GM23338 (cell line): ENCODE measurements at regions not wholly inside any gene's neighbourhood (a gene's known extent, or its start where the extent isn't known, plus 50 kb on each side); places are given as distances from the start of the nearest gene placed in this dataset.

Experiments
- ATAC-seq: fragments of 200-7000 bp; cut with Tn5 transposase; 3 replicates; pipeline ENCODE4 v1.9.1; 2020
- DNase-seq: peaks from one replicate; pipeline ENCODE4 v3.0.0-alpha.2; 2015; ENCODE audit warnings: low spot score
- H2AFZ ChIP-seq: fragments of 200-600 bp; sonication (generic); 2 replicates; pipeline ENCODE4 v1.8.0; 2016; ENCODE audit warnings: antibody characterized with exemption, mild to moderate bottlenecking, moderate library complexity
- H3F3A ChIP-seq: fragments of 200-600 bp; sonication (generic); replicated peaks from 2 replicates; pipeline ENCODE4 v1.8.0; 2017; ENCODE audit warnings: antibody characterized with exemption, mixed run types, low read depth
- H3K27ac ChIP-seq: fragments of 200-600 bp; sonication (generic); 2 replicates; pipeline ENCODE4 v1.6.1; 2016; ENCODE audit warnings: low read depth
- H3K27me3 ChIP-seq: fragments of 200-600 bp; sonication (generic); 2 replicates; pipeline ENCODE4 v1.8.0; 2016; ENCODE audit warnings: mild to moderate bottlenecking, mixed run types, moderate library complexity; ENCODE audit not compliant: insufficient read depth
- H3K36me3 ChIP-seq: fragments of 200-600 bp; sonication (generic); 2 replicates; pipeline ENCODE4 v1.8.0; 2016; ENCODE audit warnings: mild to moderate bottlenecking; ENCODE audit not compliant: insufficient read depth
- H3K4me1 ChIP-seq: fragments of 200-600 bp; sonication (generic); 2 replicates; pipeline ENCODE4 v1.8.0; 2016; ENCODE audit warnings: mild to moderate bottlenecking, moderate library complexity; ENCODE audit not compliant: insufficient read depth
- H3K4me2 ChIP-seq: fragments of 200-600 bp; sonication (generic); 2 replicates; pipeline ENCODE4 v1.7.1; 2017; ENCODE audit warnings: mixed run types
- H3K4me3 ChIP-seq: fragments of 200-600 bp; sonication (generic); 2 replicates; pipeline ENCODE4 v1.6.1; 2016; ENCODE audit warnings: mixed run types
- H3K79me2 ChIP-seq: fragments of 200-600 bp; sonication (generic); replicated peaks from 2 replicates; pipeline ENCODE4 v1.8.0; 2017; ENCODE audit warnings: mild to moderate bottlenecking; ENCODE audit not compliant: insufficient read depth
- H3K9me2 ChIP-seq: fragments of 200-600 bp; sonication (generic); 2 replicates; pipeline ENCODE4 v1.8.0; 2017; ENCODE audit not compliant: insufficient read depth
- H4K20me1 ChIP-seq: fragments of 200-600 bp; sonication (generic); replicated peaks from 2 replicates; pipeline ENCODE4 v1.8.0; 2017; ENCODE audit warnings: mild to moderate bottlenecking; ENCODE audit not compliant: insufficient read depth
- H3K27ac Mint-ChIP-seq: 2 replicates; pipeline ENCODE4 v1.8.0; 2020; ENCODE audit warnings: inconsistent platforms, mild to moderate bottlenecking, moderate library complexity, mixed read lengths
- H3K27me3 Mint-ChIP-seq: 3 replicates; pipeline ENCODE4 v1.8.0; 2022; ENCODE audit warnings: low read depth, mild to moderate bottlenecking, moderate library complexity, mixed read lengths, inconsistent platforms; ENCODE audit not compliant: insufficient read depth, poor library complexity
- H3K36me3 Mint-ChIP-seq: 3 replicates; pipeline ENCODE4 v1.8.0; 2021; ENCODE audit warnings: low read depth, mild to moderate bottlenecking, inconsistent platforms, moderate library complexity, mixed read lengths
- H3K4me1 Mint-ChIP-seq: 3 replicates; pipeline ENCODE4 v1.8.0; 2020; ENCODE audit warnings: mild to moderate bottlenecking, inconsistent platforms, mixed read lengths
- H3K4me3 Mint-ChIP-seq: 3 replicates; pipeline ENCODE4 v1.8.0; 2021; ENCODE audit warnings: moderate library complexity, mild to moderate bottlenecking, inconsistent platforms, mixed read lengths
- H3K9me3 Mint-ChIP-seq: 3 replicates; pipeline ENCODE4 v1.8.0; 2020; ENCODE audit warnings: moderate library complexity, mild to moderate bottlenecking, inconsistent platforms, mixed read lengths
- CTCF ChIP-seq, 2 experiments: fragments of 200-600 bp in 1 of 2; sonication (generic) in 1 of 2; conservative IDR thresholded peaks; 2 replicates each; pipeline versions ENCODE4 v1.5.1 to v1.6.1; 2016 to 2017; ENCODE audit warnings: antibody characterized with exemption in 2 of 2, low read depth in 2 of 2, mild to moderate bottlenecking in 2 of 2, moderate library complexity in 1 of 2
- NANOG ChIP-seq: IDR thresholded peaks from 2 replicates; pipeline ENCODE4 v1.6.1; 2016; ENCODE audit warnings: antibody characterized with exemption, borderline replicate concordance
- STAT1 ChIP-seq: IDR thresholded peaks from one replicate; pipeline ENCODE4 v1.6.1; 2016; ENCODE audit warnings: antibody characterized with exemption; ENCODE audit not compliant: unreplicated experiment
- ZNF331 ChIP-seq: fragments of 250-450 bp; sonication (Bioruptor Pico); IDR thresholded peaks from 2 replicates; pipeline ENCODE4 v1.5.0; 2020; ENCODE audit warnings: low read depth, mild to moderate bottlenecking, moderate library complexity
- ZNF462 ChIP-seq: fragments of 250-450 bp; sonication (Bioruptor Pico); IDR thresholded peaks from 2 replicates; pipeline ENCODE4 v1.5.0; 2020; ENCODE audit warnings: mild to moderate bottlenecking, moderate library complexity
- TF ChIP-seq, protein P1 (sequence below): IDR thresholded peaks from one replicate; pipeline ENCODE4 v1.6.1; 2018; ENCODE audit warnings: antibody characterized with exemption; ENCODE audit not compliant: unreplicated experiment

GRCh38 chr7:33739286-33739685 is 166.1 kb upstream of the BMPER start:
- ATAC-seq (no peak), DNase-seq (no peak)
- Histone ChIP-seq H3K4me3 (no peak overlapping the region), H3K4me1 (no peaks in the 10 kb centered on the region), H3F3A (no peaks in the 10 kb centered on the region), H3K79me2 (no peaks in the 10 kb centered on the region), H3K27me3 (no peaks in the 10 kb centered on the region), H4K20me1 (no peaks in the 10 kb centered on the region), H3K36me3 (no peaks in the 10 kb centered on the region), H3K9me2 (no peaks in the 10 kb centered on the region; the same call in 1 of the 2 replicates), H3K4me2 (no peak overlapping the region), H3K27ac (no peak overlapping the region), H2AFZ (no peak overlapping the region)
- Mint-ChIP-seq H3K4me1 (peaks cover 9% of the 10 kb centered on the region; the same call in 2 of the 3 replicates), H3K4me3 (no peak overlapping the region), H3K9me3 (no peaks in the 10 kb centered on the region), H3K27me3 (peaks cover 4% of the 10 kb centered on the region), H3K27ac (no peak overlapping the region), H3K36me3 (no peaks in the 10 kb centered on the region)
- TF ChIP-seq, protein P1, sequence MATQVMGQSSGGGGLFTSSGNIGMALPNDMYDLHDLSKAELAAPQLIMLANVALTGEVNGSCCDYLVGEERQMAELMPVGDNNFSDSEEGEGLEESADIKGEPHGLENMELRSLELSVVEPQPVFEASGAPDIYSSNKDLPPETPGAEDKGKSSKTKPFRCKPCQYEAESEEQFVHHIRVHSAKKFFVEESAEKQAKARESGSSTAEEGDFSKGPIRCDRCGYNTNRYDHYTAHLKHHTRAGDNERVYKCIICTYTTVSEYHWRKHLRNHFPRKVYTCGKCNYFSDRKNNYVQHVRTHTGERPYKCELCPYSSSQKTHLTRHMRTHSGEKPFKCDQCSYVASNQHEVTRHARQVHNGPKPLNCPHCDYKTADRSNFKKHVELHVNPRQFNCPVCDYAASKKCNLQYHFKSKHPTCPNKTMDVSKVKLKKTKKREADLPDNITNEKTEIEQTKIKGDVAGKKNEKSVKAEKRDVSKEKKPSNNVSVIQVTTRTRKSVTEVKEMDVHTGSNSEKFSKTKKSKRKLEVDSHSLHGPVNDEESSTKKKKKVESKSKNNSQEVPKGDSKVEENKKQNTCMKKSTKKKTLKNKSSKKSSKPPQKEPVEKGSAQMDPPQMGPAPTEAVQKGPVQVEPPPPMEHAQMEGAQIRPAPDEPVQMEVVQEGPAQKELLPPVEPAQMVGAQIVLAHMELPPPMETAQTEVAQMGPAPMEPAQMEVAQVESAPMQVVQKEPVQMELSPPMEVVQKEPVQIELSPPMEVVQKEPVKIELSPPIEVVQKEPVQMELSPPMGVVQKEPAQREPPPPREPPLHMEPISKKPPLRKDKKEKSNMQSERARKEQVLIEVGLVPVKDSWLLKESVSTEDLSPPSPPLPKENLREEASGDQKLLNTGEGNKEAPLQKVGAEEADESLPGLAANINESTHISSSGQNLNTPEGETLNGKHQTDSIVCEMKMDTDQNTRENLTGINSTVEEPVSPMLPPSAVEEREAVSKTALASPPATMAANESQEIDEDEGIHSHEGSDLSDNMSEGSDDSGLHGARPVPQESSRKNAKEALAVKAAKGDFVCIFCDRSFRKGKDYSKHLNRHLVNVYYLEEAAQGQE = no peak
- TF ChIP-seq NANOG (no peak), CTCF (conservative IDR thresholded peaks at IDR 0.05; ENCODE audit: low read depth in 2 of 2) (no peak), STAT1 (no peak), ZNF331 (CRISPR knock-in tag) (no peak), ZNF462 (CRISPR knock-in tag) (no peak)
